WTC11 (cell line): ENCODE measurements at regions not wholly inside any gene's neighbourhood (a gene's known extent, or its start where the extent isn't known, plus 50 kb on each side); places are given as distances from the start of the nearest gene placed in this dataset.

Source experiments
- ATAC-seq: fragments of 200-7000 bp; cut with Tn5 transposase; 2 replicates; pipeline ENCODE4 v1.10.0; 2021; ENCODE audit warnings: mild to moderate bottlenecking, moderate library complexity
- CTCF ChIA-PET: fragments of 300-600 bp; sonication (Branson Sonifier 250); formaldehyde crosslinking; loops from one replicate; lab custom pipeline; 2021; ENCODE audit warnings: antibody characterized with exemption; lab: Charles Lee
- POLR2A ChIA-PET: fragments of 350-600 bp; sonication (Branson Sonifier 250); formaldehyde crosslinking; loops from one replicate; lab custom pipeline; 2021; ENCODE audit warnings: antibody characterized with exemption; lab: Charles Lee
- DNase-seq: peaks from one replicate; pipeline ENCODE4 v3.0.0; 2021; ENCODE audit warnings: low spot score
- H3K27ac Mint-ChIP-seq: 2 replicates; pipeline ENCODE4 v1.8.0; 2021; ENCODE audit warnings: mixed read lengths
- H3K27me3 Mint-ChIP-seq: 2 replicates; pipeline ENCODE4 v1.8.0; 2021; ENCODE audit warnings: low read depth, mild to moderate bottlenecking, moderate library complexity, mixed read lengths
- H3K36me3 Mint-ChIP-seq: 2 replicates; pipeline ENCODE4 v1.8.0; 2021; ENCODE audit warnings: mixed read lengths
- H3K4me1 Mint-ChIP-seq: 2 replicates; pipeline ENCODE4 v1.8.0; 2022; ENCODE audit warnings: mixed read lengths
- H3K4me3 Mint-ChIP-seq: 2 replicates; pipeline ENCODE4 v1.8.0; 2021; ENCODE audit warnings: mild to moderate bottlenecking, moderate library complexity, mixed read lengths
- H3K9me3 Mint-ChIP-seq: 2 replicates; pipeline ENCODE4 v1.8.0; 2021; ENCODE audit warnings: mixed read lengths
- CREB1 ChIP-seq: sonication (generic); formaldehyde crosslinking; IDR thresholded peaks from 2 replicates; pipeline ENCODE4 v1.8.0; 2023; ENCODE audit warnings: mild to moderate bottlenecking, missing genetic modification reagents
- CREM ChIP-seq: sonication (generic); formaldehyde crosslinking; IDR thresholded peaks from 2 replicates; pipeline ENCODE4 v1.8.1; 2022; ENCODE audit warnings: mild to moderate bottlenecking, missing genetic modification reagents, moderate library complexity
- ELF4 ChIP-seq: sonication (generic); formaldehyde crosslinking; IDR thresholded peaks from 2 replicates; pipeline ENCODE4 v1.8.1; 2022; ENCODE audit warnings: low read depth, mild to moderate bottlenecking, moderate library complexity, missing genetic modification reagents
- EMX1 ChIP-seq: fragments of 250-450 bp; sonication (Bioruptor Pico); IDR thresholded peaks from 2 replicates; pipeline ENCODE4 v1.8.0; 2021; ENCODE audit warnings: mild to moderate bottlenecking
- GABPB1 ChIP-seq: sonication (generic); formaldehyde crosslinking; IDR thresholded peaks from 2 replicates; pipeline ENCODE4 v1.8.1; 2023; ENCODE audit warnings: mild to moderate bottlenecking, missing genetic modification reagents
- GRHL2 ChIP-seq: fragments of 250-450 bp; sonication (Bioruptor Pico); IDR thresholded peaks from 2 replicates; pipeline ENCODE4 v1.8.0; 2022; ENCODE audit warnings: mild to moderate bottlenecking, moderate library complexity; ENCODE audit not compliant: insufficient replicate concordance, severe bottlenecking
- IRF2 ChIP-seq: sonication (generic); formaldehyde crosslinking; IDR thresholded peaks from 2 replicates; pipeline ENCODE4 v1.8.0; 2022; ENCODE audit warnings: low read depth, missing genetic modification reagents, borderline replicate concordance
- JAZF1 ChIP-seq: fragments of 250-450 bp; sonication (Bioruptor Pico); IDR thresholded peaks from 2 replicates; pipeline ENCODE4 v1.9.0; 2021; ENCODE audit warnings: moderate library complexity, mild to moderate bottlenecking, inconsistent platforms
- MXD4 ChIP-seq: fragments of 250-450 bp; sonication (Bioruptor Pico); IDR thresholded peaks from 2 replicates; pipeline ENCODE4 v1.8.0; 2021; ENCODE audit warnings: mild to moderate bottlenecking, moderate library complexity, borderline replicate concordance
- NFATC4 ChIP-seq: fragments of 250-450 bp; sonication (Bioruptor Pico); IDR thresholded peaks from 2 replicates; pipeline ENCODE4 v1.9.0; 2021; ENCODE audit warnings: mild to moderate bottlenecking
- TEAD1 ChIP-seq: sonication (generic); formaldehyde crosslinking; IDR thresholded peaks from 2 replicates; pipeline ENCODE4 v1.8.0; 2022; ENCODE audit warnings: mild to moderate bottlenecking, missing genetic modification reagents
- TEAD4 ChIP-seq: sonication (generic); formaldehyde crosslinking; IDR thresholded peaks from 2 replicates; pipeline ENCODE4 v1.8.0; 2022; ENCODE audit warnings: mild to moderate bottlenecking, missing genetic modification reagents
- ZNF121 ChIP-seq: sonication (generic); formaldehyde crosslinking; IDR thresholded peaks from 2 replicates; pipeline ENCODE4 v1.8.0; 2023; ENCODE audit warnings: missing genetic modification reagents
- ZNF396 ChIP-seq: fragments of 250-450 bp; sonication (Bioruptor Pico); IDR thresholded peaks from 2 replicates; pipeline ENCODE4 v1.8.0; 2021; ENCODE audit warnings: mild to moderate bottlenecking, moderate library complexity, borderline replicate concordance
- ZNF423 ChIP-seq: fragments of 250-450 bp; sonication (Bioruptor Pico); IDR thresholded peaks from 2 replicates; pipeline ENCODE4 v2.1.2; 2022; ENCODE audit warnings: mild to moderate bottlenecking, moderate library complexity
- TF ChIP-seq, protein P1 (sequence below): sonication (generic); formaldehyde crosslinking; IDR thresholded peaks from 2 replicates; pipeline ENCODE4 v1.8.0; 2022; ENCODE audit warnings: mild to moderate bottlenecking, missing genetic modification reagents
- TF ChIP-seq, protein P2 (sequence below): sonication (generic); formaldehyde crosslinking; IDR thresholded peaks from 2 replicates; pipeline ENCODE4 v1.8.0; 2022; ENCODE audit warnings: mild to moderate bottlenecking, missing genetic modification reagents
- TF ChIP-seq, protein P3 (sequence below): sonication (generic); formaldehyde crosslinking; IDR thresholded peaks from 2 replicates; pipeline ENCODE4 v1.8.1; 2023; ENCODE audit warnings: mild to moderate bottlenecking, moderate library complexity, missing genetic modification reagents
- TF ChIP-seq, protein P4 (sequence below): fragments of 250-450 bp; sonication (Bioruptor Pico); IDR thresholded peaks from 2 replicates; pipeline ENCODE4 v1.9.0; 2021; ENCODE audit warnings: mild to moderate bottlenecking, borderline replicate concordance
- TF ChIP-seq, protein P5 (sequence below): sonication (generic); formaldehyde crosslinking; IDR thresholded peaks from 2 replicates; pipeline ENCODE4 v1.8.1; 2022; ENCODE audit warnings: low read depth, missing genetic modification reagents, borderline replicate concordance
- TF ChIP-seq, protein P6 (sequence below): fragments of 250-450 bp; sonication (Bioruptor Pico); IDR thresholded peaks from 2 replicates; pipeline ENCODE4 v1.8.0; 2021; ENCODE audit warnings: mild to moderate bottlenecking

DNA sequence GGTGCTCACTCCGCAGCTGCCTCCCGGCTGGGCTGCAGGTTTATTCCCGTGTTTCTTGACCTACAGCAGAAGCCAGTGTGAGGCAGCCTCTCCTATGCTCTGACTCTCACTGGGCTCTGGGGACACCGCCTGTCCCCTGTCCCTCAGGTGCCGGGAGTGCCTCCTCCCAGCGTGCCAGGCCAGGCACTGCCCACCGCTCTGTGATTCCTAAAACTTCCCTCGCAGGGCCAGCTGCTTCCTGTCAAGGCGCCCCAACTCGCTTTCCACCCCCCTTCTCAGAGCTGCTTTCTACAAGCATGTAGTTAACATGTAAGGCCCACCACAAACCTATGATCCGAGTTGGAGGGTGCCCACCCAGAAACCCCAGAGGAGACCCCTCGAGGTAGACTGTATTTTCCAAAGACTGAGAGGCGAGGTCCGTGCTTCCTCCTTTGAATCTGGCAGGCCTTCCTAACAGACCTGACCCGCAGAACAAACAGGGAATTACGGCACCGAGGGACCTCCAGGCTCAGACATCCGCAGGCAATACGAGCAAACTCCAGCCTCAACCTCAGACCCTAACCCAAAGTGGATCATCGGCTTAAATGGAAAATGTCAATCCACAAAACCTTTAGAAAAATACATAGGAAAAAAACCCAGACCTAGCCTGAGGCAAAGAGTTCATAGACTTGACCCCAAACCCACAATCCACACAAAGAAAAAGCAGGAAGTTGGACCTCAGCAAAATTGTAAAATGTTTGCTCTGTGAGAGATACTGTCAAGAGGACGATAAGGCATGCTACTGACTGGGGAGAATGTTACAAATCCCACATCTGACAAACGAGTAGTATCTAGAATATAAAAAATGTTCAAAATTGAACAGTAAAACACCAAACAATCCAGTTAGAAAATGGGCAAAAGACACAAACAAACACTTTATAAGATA, 121.3 kb upstream of the IQSEC1 start (continued):
- TF ChIP-seq CREB1 (CRISPR knock-in tag) (no peak), ELF4 (CRISPR knock-in tag) (no peak), MXD4 (CRISPR knock-in tag) (no peak), GABPB1 (CRISPR knock-in tag) (no peak), CREM (CRISPR knock-in tag) (no peak), JAZF1 (no peak), GRHL2 (CRISPR knock-in tag) (no peak)
- TF ChIP-seq, protein P1, sequence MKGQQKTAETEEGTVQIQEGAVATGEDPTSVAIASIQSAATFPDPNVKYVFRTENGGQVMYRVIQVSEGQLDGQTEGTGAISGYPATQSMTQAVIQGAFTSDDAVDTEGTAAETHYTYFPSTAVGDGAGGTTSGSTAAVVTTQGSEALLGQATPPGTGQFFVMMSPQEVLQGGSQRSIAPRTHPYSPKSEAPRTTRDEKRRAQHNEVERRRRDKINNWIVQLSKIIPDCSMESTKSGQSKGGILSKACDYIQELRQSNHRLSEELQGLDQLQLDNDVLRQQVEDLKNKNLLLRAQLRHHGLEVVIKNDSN: no peak
- TF ChIP-seq, protein P2, sequence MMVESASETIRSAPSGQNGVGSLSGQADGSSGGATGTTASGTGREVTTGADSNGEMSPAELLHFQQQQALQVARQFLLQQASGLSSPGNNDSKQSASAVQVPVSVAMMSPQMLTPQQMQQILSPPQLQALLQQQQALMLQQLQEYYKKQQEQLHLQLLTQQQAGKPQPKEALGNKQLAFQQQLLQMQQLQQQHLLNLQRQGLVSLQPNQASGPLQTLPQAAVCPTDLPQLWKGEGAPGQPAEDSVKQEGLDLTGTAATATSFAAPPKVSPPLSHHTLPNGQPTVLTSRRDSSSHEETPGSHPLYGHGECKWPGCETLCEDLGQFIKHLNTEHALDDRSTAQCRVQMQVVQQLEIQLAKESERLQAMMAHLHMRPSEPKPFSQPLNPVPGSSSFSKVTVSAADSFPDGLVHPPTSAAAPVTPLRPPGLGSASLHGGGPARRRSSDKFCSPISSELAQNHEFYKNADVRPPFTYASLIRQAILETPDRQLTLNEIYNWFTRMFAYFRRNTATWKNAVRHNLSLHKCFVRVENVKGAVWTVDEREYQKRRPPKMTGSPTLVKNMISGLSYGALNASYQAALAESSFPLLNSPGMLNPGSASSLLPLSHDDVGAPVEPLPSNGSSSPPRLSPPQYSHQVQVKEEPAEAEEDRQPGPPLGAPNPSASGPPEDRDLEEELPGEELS (CRISPR knock-in tag): no peak
- TF ChIP-seq, protein P3, sequence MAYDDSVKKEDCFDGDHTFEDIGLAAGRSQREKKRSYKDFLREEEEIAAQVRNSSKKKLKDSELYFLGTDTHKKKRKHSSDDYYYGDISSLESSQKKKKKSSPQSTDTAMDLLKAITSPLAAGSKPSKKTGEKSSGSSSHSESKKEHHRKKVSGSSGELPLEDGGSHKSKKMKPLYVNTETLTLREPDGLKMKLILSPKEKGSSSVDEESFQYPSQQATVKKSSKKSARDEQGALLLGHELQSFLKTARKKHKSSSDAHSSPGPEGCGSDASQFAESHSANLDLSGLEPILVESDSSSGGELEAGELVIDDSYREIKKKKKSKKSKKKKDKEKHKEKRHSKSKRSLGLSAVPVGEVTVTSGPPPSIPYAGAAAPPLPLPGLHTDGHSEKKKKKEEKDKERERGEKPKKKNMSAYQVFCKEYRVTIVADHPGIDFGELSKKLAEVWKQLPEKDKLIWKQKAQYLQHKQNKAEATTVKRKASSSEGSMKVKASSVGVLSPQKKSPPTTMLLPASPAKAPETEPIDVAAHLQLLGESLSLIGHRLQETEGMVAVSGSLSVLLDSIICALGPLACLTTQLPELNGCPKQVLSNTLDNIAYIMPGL: no peak
- TF ChIP-seq, protein P4, sequence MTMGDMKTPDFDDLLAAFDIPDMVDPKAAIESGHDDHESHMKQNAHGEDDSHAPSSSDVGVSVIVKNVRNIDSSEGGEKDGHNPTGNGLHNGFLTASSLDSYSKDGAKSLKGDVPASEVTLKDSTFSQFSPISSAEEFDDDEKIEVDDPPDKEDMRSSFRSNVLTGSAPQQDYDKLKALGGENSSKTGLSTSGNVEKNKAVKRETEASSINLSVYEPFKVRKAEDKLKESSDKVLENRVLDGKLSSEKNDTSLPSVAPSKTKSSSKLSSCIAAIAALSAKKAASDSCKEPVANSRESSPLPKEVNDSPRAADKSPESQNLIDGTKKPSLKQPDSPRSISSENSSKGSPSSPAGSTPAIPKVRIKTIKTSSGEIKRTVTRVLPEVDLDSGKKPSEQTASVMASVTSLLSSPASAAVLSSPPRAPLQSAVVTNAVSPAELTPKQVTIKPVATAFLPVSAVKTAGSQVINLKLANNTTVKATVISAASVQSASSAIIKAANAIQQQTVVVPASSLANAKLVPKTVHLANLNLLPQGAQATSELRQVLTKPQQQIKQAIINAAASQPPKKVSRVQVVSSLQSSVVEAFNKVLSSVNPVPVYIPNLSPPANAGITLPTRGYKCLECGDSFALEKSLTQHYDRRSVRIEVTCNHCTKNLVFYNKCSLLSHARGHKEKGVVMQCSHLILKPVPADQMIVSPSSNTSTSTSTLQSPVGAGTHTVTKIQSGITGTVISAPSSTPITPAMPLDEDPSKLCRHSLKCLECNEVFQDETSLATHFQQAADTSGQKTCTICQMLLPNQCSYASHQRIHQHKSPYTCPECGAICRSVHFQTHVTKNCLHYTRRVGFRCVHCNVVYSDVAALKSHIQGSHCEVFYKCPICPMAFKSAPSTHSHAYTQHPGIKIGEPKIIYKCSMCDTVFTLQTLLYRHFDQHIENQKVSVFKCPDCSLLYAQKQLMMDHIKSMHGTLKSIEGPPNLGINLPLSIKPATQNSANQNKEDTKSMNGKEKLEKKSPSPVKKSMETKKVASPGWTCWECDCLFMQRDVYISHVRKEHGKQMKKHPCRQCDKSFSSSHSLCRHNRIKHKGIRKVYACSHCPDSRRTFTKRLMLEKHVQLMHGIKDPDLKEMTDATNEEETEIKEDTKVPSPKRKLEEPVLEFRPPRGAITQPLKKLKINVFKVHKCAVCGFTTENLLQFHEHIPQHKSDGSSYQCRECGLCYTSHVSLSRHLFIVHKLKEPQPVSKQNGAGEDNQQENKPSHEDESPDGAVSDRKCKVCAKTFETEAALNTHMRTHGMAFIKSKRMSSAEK: no peak
- TF ChIP-seq, protein P5, sequence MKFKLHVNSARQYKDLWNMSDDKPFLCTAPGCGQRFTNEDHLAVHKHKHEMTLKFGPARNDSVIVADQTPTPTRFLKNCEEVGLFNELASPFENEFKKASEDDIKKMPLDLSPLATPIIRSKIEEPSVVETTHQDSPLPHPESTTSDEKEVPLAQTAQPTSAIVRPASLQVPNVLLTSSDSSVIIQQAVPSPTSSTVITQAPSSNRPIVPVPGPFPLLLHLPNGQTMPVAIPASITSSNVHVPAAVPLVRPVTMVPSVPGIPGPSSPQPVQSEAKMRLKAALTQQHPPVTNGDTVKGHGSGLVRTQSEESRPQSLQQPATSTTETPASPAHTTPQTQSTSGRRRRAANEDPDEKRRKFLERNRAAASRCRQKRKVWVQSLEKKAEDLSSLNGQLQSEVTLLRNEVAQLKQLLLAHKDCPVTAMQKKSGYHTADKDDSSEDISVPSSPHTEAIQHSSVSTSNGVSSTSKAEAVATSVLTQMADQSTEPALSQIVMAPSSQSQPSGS: no peak

DNA sequence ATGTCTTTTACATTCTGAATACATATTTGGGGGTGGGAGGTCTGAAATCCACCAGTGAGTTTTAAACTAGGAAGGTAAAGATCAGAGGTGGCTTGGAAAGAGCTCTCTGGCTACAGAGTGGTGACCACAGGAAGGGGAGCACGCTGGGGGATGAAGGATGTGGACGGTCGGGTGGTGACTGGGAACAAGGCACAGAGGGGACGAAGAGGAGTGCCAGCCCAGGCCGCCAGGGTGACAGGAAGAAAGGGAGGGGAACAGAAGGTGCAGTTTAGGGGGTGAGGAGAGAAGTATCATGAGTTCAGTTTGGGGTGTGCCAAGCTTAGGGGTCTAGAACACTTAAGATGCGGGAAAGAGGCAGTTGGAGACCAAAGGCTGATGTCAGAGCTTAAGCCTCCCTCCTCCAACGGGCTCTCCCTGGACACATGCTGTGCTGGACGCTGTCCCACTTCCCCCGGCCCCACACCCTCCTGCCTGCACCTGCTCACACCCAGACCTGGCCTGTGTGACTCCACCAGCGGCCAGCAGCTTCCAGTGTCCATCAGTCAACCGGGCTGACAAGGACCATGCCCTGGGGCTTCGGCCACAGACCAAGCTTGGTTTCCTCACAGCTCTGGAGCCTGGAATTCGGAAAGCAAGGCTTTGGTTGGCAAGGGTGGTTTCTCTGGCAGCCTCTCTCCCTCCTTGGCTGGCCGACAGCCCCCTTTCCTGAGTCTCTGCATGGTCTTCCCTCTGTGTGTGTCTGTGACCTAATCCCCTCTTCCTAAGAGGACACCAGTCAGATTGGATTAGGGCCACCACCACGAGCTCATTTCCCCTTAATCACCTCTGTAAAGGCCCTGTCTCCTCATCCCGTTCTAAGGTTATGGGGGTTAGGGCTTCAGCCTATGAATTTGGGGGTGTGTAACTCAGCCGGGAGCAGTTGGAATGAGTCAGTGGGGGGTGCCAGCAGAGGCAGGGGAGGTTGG, 120.4 kb upstream of the IQSEC1 start:
- Mint-ChIP-seq H3K4me3 (no peak overlapping the region), H3K27ac (peak overlapping the region; percentile 37), H3K27me3 (no peaks in the 10 kb centered on the region), H3K36me3 (no peaks in the 10 kb centered on the region), H3K9me3 (no peaks in the 10 kb centered on the region), H3K4me1 (peaks cover 27% of the 10 kb centered on the region)
- ATAC-seq: no peak
- no peak for DNase-seq
- ChIA-PET POLR2A (interaction anchor here (1.2 kb wide), 1 partner anchor 83 kb away, joined by 3 read pairs; no protein-coding TSS in a partner anchor), CTCF (interaction anchor here (0.7 to 3.8 kb wide), 23 partner anchors 8 to 306 kb away, joined by 3 to 44 read pairs (median 4); no protein-coding TSS in a partner anchor)
- TF ChIP-seq, protein P6, sequence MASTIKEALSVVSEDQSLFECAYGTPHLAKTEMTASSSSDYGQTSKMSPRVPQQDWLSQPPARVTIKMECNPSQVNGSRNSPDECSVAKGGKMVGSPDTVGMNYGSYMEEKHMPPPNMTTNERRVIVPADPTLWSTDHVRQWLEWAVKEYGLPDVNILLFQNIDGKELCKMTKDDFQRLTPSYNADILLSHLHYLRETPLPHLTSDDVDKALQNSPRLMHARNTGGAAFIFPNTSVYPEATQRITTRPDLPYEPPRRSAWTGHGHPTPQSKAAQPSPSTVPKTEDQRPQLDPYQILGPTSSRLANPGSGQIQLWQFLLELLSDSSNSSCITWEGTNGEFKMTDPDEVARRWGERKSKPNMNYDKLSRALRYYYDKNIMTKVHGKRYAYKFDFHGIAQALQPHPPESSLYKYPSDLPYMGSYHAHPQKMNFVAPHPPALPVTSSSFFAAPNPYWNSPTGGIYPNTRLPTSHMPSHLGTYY (CRISPR knock-in tag): no peak
- TF ChIP-seq IRF2 (CRISPR knock-in tag) (no peak), ZNF396 (no peak), TEAD4 (CRISPR knock-in tag) (no peak), ZNF423 (no peak), NFATC4 (no peak), EMX1 (CRISPR knock-in tag) (no peak), TEAD1 (no peak), ZNF121 (no peak)
